Activated CD4-positive, alpha-beta T cell treated with anti-CD3 and anti-CD28 coated beads, Interleukin-2, amount 50 U/mL, for 4 hours (primary cell): ENCODE measurements at regions not wholly inside any gene's neighbourhood (a gene's known extent, or its start where the extent isn't known, plus 50 kb on each side); places are given as distances from the start of the nearest gene placed in this dataset.

Source experiments
- DNase-seq, 2 experiments: peaks; one replicate each; pipeline ENCODE4 v3.0.0-alpha.2; 2020

DNA sequence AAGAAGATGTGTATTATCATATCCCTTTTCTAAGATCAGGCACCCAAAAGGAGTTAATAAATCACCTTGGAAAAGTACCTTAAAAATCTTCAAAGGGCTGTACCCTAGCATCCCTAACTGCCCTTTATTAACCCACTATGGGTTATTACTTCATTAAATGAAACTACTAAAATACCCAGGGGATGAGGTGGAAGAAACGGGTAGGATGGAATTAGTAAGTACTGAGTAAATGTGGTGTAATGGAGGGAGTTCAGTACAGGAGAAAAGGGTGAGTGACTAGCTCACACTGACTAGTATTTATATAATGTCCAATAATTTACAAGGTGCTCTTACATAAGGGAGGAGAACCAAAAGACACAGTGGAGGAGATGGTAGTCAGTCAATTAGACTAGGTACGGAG, 51.0 kb upstream of the RASGEF1B start:
- DNase-seq, result no peak

- no peak for DNase-seq
Observed at GRCh38 chr4:81521708-81522107, 50.0 kb upstream of the RASGEF1B start.
